Spleen (tissue), 7 donors: ENCODE measurements at regions not wholly inside any gene's neighbourhood (a gene's known extent, or its start where the extent isn't known, plus 50 kb on each side); places are given as distances from the start of the nearest gene placed in this dataset.

Experiments
- POLR2A ChIP-seq, 3 donors: fragments of 450-650 bp; IDR thresholded peaks; one replicate each; pipeline ENCODE4 v1.5.1; 2017; ENCODE audit warnings: antibody characterized with exemption in 3 of 3, mild to moderate bottlenecking in 1 of 3
- TF ChIP-seq, protein P1 (sequence below), 11 experiments: fragments of 200-600 bp in 7 of 11; fragments of 450-650 bp in 4 of 11; sonication (generic) in 4 of 11; IDR thresholded peaks in 8 of 11; conservative IDR thresholded peaks in 3 of 11; 1 replicate in 7 of 11; 2 replicates in 4 of 11; pipeline versions ENCODE4 v1.4.0 to v1.8.0; 2016 to 2021; ENCODE audit warnings: antibody characterized with exemption in 11 of 11, inconsistent platforms in 4 of 11, mild to moderate bottlenecking in 1 of 11
- donor health status: DM: no; HTN: no; CAD: no; lungs with moderate emphysema.
- donor health status: DM: no; HTN: no; CAD: no.
- donor health status: DM: no; HTN: no; CAD: no.

DNA sequence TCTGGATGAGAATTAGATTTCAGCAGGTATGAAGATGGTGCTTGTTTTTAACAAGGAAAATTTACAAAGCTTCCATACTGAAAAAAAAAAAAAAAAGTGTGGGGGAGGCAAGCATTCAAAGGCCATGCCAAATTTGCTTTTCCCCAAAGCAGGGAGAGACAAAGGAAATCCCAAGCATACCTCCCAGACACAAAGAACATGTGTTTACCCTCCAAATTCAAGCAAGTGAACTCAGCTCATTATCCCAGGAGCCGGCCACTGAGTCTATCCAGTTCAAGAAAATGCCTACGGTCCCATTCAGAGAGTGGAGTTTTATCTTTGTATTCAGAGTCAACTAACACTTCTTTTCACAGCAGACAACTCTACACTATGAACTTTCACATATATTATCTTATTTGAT, 102.7 kb upstream of the ID4 start:
- TF ChIP-seq, protein P1, sequence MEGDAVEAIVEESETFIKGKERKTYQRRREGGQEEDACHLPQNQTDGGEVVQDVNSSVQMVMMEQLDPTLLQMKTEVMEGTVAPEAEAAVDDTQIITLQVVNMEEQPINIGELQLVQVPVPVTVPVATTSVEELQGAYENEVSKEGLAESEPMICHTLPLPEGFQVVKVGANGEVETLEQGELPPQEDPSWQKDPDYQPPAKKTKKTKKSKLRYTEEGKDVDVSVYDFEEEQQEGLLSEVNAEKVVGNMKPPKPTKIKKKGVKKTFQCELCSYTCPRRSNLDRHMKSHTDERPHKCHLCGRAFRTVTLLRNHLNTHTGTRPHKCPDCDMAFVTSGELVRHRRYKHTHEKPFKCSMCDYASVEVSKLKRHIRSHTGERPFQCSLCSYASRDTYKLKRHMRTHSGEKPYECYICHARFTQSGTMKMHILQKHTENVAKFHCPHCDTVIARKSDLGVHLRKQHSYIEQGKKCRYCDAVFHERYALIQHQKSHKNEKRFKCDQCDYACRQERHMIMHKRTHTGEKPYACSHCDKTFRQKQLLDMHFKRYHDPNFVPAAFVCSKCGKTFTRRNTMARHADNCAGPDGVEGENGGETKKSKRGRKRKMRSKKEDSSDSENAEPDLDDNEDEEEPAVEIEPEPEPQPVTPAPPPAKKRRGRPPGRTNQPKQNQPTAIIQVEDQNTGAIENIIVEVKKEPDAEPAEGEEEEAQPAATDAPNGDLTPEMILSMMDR (IDR thresholded peaks at IDR 0.05 in 8 of 11, conservative IDR thresholded peaks at IDR 0.05 in 3 of 11): no peak
- TF ChIP-seq POLR2A (IDR thresholded peaks at IDR 0.05): no peak
